Fibroblast of mammary gland (primary cell): ENCODE measurements at regions not wholly inside any gene's neighbourhood (a gene's known extent, or its start where the extent isn't known, plus 50 kb on each side); places are given as distances from the start of the nearest gene placed in this dataset.

Source experiments
- DNase-seq: peaks from one replicate; pipeline ENCODE4 v3.0.0-alpha.2; 2010; ENCODE audit warnings: low read depth
- H3K4me3 ChIP-seq: 2 replicates; pipeline ENCODE4 v1.5.1; 2011; ENCODE audit warnings: low read depth, mild to moderate bottlenecking, low read length, moderate library complexity; ENCODE audit not compliant: control insufficient read depth
- TF ChIP-seq, protein P1 (sequence below): conservative IDR thresholded peaks from 2 replicates; pipeline ENCODE4 v1.5.1; 2011; ENCODE audit warnings: low read depth, low read length, inconsistent platforms; ENCODE audit not compliant: control insufficient read depth, insufficient read depth

DNA sequence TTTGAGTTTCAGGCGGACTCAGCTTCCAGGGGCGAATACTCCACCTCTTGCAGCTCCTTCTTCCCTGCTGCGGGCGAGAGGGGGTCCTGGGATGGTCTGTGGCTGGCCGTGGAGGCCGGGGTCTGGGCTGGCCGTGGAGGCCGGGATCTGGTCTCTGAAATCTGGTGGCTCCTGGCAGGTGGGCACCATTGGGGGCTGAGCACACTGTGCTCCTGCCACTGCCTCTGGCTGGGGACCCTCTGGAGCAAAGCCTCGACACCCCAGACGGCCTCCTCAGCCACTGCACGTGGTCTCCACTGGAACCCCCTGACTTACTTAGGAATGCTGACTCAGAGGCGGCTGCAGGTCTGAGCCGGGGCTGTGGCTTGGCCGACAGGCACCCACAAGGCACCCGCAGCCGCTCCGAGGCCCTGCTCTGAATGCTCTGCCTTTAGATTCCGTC is 100.1 kb upstream of the ALKAL2 start:
- no peak overlapping the region for H3K4me3 ChIP-seq
- TF ChIP-seq, protein P1, sequence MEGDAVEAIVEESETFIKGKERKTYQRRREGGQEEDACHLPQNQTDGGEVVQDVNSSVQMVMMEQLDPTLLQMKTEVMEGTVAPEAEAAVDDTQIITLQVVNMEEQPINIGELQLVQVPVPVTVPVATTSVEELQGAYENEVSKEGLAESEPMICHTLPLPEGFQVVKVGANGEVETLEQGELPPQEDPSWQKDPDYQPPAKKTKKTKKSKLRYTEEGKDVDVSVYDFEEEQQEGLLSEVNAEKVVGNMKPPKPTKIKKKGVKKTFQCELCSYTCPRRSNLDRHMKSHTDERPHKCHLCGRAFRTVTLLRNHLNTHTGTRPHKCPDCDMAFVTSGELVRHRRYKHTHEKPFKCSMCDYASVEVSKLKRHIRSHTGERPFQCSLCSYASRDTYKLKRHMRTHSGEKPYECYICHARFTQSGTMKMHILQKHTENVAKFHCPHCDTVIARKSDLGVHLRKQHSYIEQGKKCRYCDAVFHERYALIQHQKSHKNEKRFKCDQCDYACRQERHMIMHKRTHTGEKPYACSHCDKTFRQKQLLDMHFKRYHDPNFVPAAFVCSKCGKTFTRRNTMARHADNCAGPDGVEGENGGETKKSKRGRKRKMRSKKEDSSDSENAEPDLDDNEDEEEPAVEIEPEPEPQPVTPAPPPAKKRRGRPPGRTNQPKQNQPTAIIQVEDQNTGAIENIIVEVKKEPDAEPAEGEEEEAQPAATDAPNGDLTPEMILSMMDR, result no peak
- DNase-seq, result no peak

DNA sequence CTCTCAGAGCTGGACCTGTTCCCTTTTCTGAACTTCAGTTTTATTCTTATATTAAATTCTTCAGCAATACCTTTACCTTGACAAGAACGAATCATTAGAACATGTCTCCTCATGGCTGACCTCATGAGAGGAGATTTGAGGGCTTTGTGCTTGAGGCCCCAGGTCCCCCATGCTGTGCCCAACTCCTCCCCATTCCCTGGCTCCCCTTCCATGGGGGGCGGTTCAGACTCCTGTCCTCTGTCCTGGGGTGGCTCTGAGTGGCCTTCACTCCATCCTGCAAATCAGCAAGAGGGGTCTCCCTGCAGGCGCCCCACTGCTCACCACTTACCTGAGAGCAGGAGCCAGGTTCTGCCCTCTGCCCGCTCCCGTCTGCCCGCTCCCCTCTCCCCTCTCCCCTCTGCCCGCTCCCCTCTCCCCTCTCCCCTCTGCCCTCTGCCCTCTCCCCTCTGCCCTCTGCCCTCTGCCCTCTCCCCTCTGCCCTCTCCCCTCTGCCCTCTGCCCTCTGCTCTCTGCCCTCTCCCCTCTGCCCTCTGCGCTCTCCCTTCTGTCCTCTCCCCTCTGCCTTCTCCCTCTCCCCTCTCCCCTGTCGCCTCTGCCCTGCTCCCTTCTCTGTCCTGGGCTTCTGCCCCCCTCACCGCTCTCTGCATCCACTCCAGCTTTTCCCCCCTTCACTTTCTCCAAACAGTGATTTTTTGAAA is 98.7 kb upstream of the ALKAL2 start:
- TF ChIP-seq, protein P1, result no peak
- H3K4me3 ChIP-seq, result no peak overlapping the region
- no peak for DNase-seq

DNA sequence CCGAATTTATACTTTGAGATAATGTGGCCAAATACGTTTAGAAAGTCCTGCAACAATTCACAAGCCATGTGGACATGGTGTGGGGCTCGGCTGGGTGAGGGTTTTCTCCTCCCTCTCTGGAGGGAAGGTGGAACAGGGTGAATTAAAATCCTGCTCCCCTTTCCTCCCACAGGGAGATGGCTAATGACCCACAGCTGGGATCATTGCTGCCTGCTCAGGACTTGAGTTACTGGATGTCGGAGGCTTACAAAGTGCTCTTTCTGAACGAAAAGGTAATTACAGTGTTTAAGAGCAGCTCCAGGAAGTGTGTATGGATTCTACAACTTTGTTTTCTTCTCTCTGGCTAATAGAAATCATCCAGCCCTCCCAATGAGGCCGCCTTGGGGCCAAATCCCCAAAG is 97.9 kb upstream of the ALKAL2 start:
- TF ChIP-seq, protein P1, result no peak
- no peak for DNase-seq
- H3K4me3 ChIP-seq, result no peak overlapping the region

DNA sequence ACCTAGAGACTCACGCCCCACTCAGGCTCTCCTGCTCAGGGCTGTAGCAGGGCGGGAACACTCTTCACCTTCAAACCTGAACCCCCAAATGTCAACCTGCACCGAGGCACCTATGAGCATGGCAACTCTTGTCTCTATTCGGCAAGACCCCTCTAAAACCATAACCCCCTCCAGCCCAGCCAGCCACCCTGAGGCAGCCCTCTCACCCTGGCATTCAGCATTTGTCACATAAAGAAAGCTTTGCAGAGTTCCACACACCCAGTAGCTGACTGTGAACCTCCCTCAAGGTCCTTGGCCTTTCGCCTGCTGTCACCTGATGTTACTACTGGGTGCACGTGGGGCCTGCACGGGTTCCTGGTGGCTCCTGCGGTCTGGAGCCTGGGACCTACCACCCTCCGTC is 97.2 kb upstream of the ALKAL2 start:
- TF ChIP-seq, protein P1, result no peak
- no peak for DNase-seq
- no peak overlapping the region for H3K4me3 ChIP-seq

DNA sequence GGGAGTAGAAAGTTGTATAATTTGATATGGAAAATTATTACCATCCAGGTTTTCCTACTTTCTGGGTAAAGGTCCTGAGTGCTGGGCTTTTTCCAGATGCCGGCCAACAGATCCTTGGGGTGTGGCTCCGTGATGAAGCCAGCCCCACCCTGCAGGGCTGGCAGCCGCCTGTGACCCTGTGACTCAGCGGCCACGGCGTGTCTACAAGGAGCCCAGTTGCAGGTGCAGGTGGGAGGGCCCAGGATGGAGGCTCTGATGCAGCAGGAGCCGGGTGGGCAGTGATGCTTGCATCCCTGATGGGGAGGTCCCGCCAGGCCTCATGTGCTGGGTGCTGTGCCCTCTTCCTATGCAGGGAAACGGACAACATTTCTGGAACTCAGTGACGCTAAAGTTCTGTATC is 96.0 kb upstream of the ALKAL2 start:
- DNase-seq, result no peak
- TF ChIP-seq, protein P1, result no peak

DNA sequence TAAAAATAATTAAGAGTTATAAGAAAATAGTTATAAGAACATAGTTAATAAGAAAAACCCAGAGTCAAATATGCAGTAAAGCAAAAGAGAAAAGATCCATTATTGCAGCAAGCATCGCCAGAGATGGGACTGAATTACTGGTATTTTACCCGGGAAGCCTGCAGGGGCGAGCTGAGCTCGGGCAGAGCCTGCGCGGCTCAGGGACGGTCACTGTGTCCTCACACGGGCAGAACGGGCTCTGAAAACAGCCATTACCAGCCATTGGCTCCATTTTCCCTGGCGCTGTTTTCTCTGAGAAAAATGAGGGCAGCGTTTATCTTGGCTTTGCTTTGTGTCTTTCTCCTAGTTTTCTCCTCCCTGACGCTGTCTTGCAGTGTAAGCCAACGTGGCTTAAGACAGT is 95.3 kb upstream of the ALKAL2 start:
- no peak for DNase-seq
- no peak overlapping the region for H3K4me3 ChIP-seq
- TF ChIP-seq, protein P1, result no peak

More for the DNA sequence above, 96.0 kb upstream of the ALKAL2 start:
- no peak overlapping the region for H3K4me3 ChIP-seq

DNA sequence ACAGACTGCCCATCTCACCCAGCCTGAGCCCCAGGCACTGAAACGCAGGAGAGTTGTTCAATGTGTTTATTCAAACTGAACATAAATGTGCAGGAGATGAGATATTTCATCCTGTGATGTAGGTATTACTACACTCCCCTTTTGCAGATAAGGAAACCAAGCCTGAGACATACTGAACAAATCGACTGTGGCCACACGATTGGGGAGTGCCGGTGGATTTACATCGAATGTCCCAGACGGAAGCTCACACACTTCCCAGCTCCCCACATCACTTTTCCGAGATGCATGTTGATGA is 94.8 kb upstream of the ALKAL2 start:
- TF ChIP-seq, protein P1, result no peak
- no peak for DNase-seq

More for the DNA sequence above, 94.8 kb upstream of the ALKAL2 start:
- no peak overlapping the region for H3K4me3 ChIP-seq
